ENCODE measurements at regions not wholly inside any gene's neighbourhood (a gene's known extent, or its start where the extent isn't known, plus 50 kb on each side); places are given as distances from the start of the nearest gene placed in this dataset.

GRCh38 chr9:107620801-107621200 is 131.2 kb upstream of the KLF4 start:
- H3K27me3 ChIP-seq (ENCODE audit: control insufficient read depth in 2 of 2, insufficient read depth in 1 of 2, low read length in 1 of 2), result no peaks in the 10 kb centered on the region
- no peaks in the 10 kb centered on the region for H3K9me3 ChIP-seq (ENCODE audit: control insufficient read depth in 2 of 2, insufficient read depth in 1 of 2, low read length in 1 of 2)
- H3K4me3 ChIP-seq (ENCODE audit: low read length in 2 of 2), result no peak overlapping the region
- no peaks in the 10 kb centered on the region for H3K4me1 ChIP-seq (ENCODE audit: control insufficient read depth in 2 of 2, insufficient read depth in 2 of 2, low read length in 2 of 2)
- no peaks in the 10 kb centered on the region for H3K36me3 ChIP-seq (ENCODE audit: control insufficient read depth in 2 of 2, insufficient read depth in 2 of 2, low read length in 1 of 2)
- 75% methylated on average over 7 of the region's 7 CpGs for WGBS
- no peak for DNase-seq (ENCODE audit: low read depth in 6 of 9, low spot score in 9 of 9)
- no peak overlapping the region for H3K27ac ChIP-seq (ENCODE audit: low read depth in 1 of 2, low read length in 1 of 2)

GRCh38 chr9:107620236-107620635 is 130.7 kb upstream of the KLF4 start:
- no peak for DNase-seq (ENCODE audit: low read depth in 6 of 9, low spot score in 9 of 9)
- Histone ChIP-seq H3K27ac (ENCODE audit: low read depth in 1 of 2, low read length in 1 of 2) (no peak overlapping the region), H3K4me1 (ENCODE audit: control insufficient read depth in 2 of 2, insufficient read depth in 2 of 2, low read length in 2 of 2) (no peaks in the 10 kb centered on the region), H3K9me3 (ENCODE audit: control insufficient read depth in 2 of 2, insufficient read depth in 1 of 2, low read length in 1 of 2) (no peaks in the 10 kb centered on the region), H3K4me3 (ENCODE audit: low read length in 2 of 2) (no peak overlapping the region), H3K27me3 (ENCODE audit: control insufficient read depth in 2 of 2, insufficient read depth in 1 of 2, low read length in 1 of 2) (no peaks in the 10 kb centered on the region), H3K36me3 (ENCODE audit: control insufficient read depth in 2 of 2, insufficient read depth in 2 of 2, low read length in 1 of 2) (no peaks in the 10 kb centered on the region)
- WGBS, result 97% methylated on average over 6 of the region's 6 CpGs

GRCh38 chr9:107615321-107615720 is 125.8 kb upstream of the KLF4 start:
- 96% methylated on average over 1 of the region's 1 CpG for WGBS
- no peaks in the 10 kb centered on the region for H3K36me3 ChIP-seq (ENCODE audit: control insufficient read depth in 2 of 2, insufficient read depth in 2 of 2, low read length in 1 of 2)
- H3K4me1 ChIP-seq (ENCODE audit: control insufficient read depth in 2 of 2, insufficient read depth in 2 of 2, low read length in 2 of 2), result no peaks in the 10 kb centered on the region
- H3K4me3 ChIP-seq (ENCODE audit: low read length in 2 of 2), result no peak overlapping the region
- H3K9me3 ChIP-seq (ENCODE audit: control insufficient read depth in 2 of 2, insufficient read depth in 1 of 2, low read length in 1 of 2), result no peaks in the 10 kb centered on the region
- no peaks in the 10 kb centered on the region for H3K27me3 ChIP-seq (ENCODE audit: control insufficient read depth in 2 of 2, insufficient read depth in 1 of 2, low read length in 1 of 2)
- H3K27ac ChIP-seq (ENCODE audit: low read depth in 1 of 2, low read length in 1 of 2), result no peak overlapping the region
- DNase-seq (ENCODE audit: low read depth in 6 of 9, low spot score in 9 of 9), result no peak

- no peak for DNase-seq (ENCODE audit: low read depth in 6 of 9, low spot score in 9 of 9)
- Histone ChIP-seq H3K27ac (ENCODE audit: low read depth in 1 of 2, low read length in 1 of 2) (no peak overlapping the region), H3K27me3 (ENCODE audit: control insufficient read depth in 2 of 2, insufficient read depth in 1 of 2, low read length in 1 of 2) (no peaks in the 10 kb centered on the region), H3K9me3 (ENCODE audit: control insufficient read depth in 2 of 2, insufficient read depth in 1 of 2, low read length in 1 of 2) (no peaks in the 10 kb centered on the region), H3K4me3 (ENCODE audit: low read length in 2 of 2) (no peak overlapping the region), H3K4me1 (ENCODE audit: control insufficient read depth in 2 of 2, insufficient read depth in 2 of 2, low read length in 2 of 2) (no peaks in the 10 kb centered on the region), H3K36me3 (ENCODE audit: control insufficient read depth in 2 of 2, insufficient read depth in 2 of 2, low read length in 1 of 2) (no peaks in the 10 kb centered on the region)
- 97% methylated on average over 5 of the region's 5 CpGs for WGBS
Observed at GRCh38 chr9:107614765-107615164, 125.2 kb upstream of the KLF4 start.

- no peaks in the 10 kb centered on the region for H3K9me3 ChIP-seq (ENCODE audit: control insufficient read depth in 2 of 2, insufficient read depth in 1 of 2, low read length in 1 of 2)
- no peak overlapping the region for H3K27ac ChIP-seq (ENCODE audit: low read depth in 1 of 2, low read length in 1 of 2)
- WGBS, result 98% methylated on average over 1 of the region's 1 CpG
- no peaks in the 10 kb centered on the region for H3K4me1 ChIP-seq (ENCODE audit: control insufficient read depth in 2 of 2, insufficient read depth in 2 of 2, low read length in 2 of 2)
- no peak for DNase-seq (ENCODE audit: low read depth in 6 of 9, low spot score in 9 of 9)
- H3K4me3 ChIP-seq (ENCODE audit: low read length in 2 of 2), result no peak overlapping the region
- H3K36me3 ChIP-seq (ENCODE audit: control insufficient read depth in 2 of 2, insufficient read depth in 2 of 2, low read length in 1 of 2), result no peaks in the 10 kb centered on the region
- no peaks in the 10 kb centered on the region for H3K27me3 ChIP-seq (ENCODE audit: control insufficient read depth in 2 of 2, insufficient read depth in 1 of 2, low read length in 1 of 2)
Observed at GRCh38 chr9:107613321-107613720, 123.8 kb upstream of the KLF4 start.

GRCh38 chr9:107612136-107612535 is 122.6 kb upstream of the KLF4 start:
- H3K27ac ChIP-seq (ENCODE audit: low read depth in 1 of 2, low read length in 1 of 2), result no peak overlapping the region
- no peaks in the 10 kb centered on the region for H3K9me3 ChIP-seq (ENCODE audit: control insufficient read depth in 2 of 2, insufficient read depth in 1 of 2, low read length in 1 of 2)
- no peaks in the 10 kb centered on the region for H3K27me3 ChIP-seq (ENCODE audit: control insufficient read depth in 2 of 2, insufficient read depth in 1 of 2, low read length in 1 of 2)
- H3K36me3 ChIP-seq (ENCODE audit: control insufficient read depth in 2 of 2, insufficient read depth in 2 of 2, low read length in 1 of 2), result no peaks in the 10 kb centered on the region
- WGBS, result 84% methylated on average over 5 of the region's 5 CpGs
- DNase-seq (ENCODE audit: low read depth in 6 of 9, low spot score in 9 of 9), result peak in 1 of 9 donors; percentile 10
- no peaks in the 10 kb centered on the region for H3K4me1 ChIP-seq (ENCODE audit: control insufficient read depth in 2 of 2, insufficient read depth in 2 of 2, low read length in 2 of 2)
- no peak overlapping the region for H3K4me3 ChIP-seq (ENCODE audit: low read length in 2 of 2)

- no peaks in the 10 kb centered on the region for H3K36me3 ChIP-seq (ENCODE audit: control insufficient read depth in 2 of 2, insufficient read depth in 2 of 2, low read length in 1 of 2)
- no peak overlapping the region for H3K4me3 ChIP-seq (ENCODE audit: low read length in 2 of 2)
- 96% methylated on average over 2 of the region's 2 CpGs for WGBS
- no peaks in the 10 kb centered on the region for H3K27me3 ChIP-seq (ENCODE audit: control insufficient read depth in 2 of 2, insufficient read depth in 1 of 2, low read length in 1 of 2)
- no peak for DNase-seq (ENCODE audit: low read depth in 6 of 9, low spot score in 9 of 9)
- no peaks in the 10 kb centered on the region for H3K9me3 ChIP-seq (ENCODE audit: control insufficient read depth in 2 of 2, insufficient read depth in 1 of 2, low read length in 1 of 2)
- no peaks in the 10 kb centered on the region for H3K4me1 ChIP-seq (ENCODE audit: control insufficient read depth in 2 of 2, insufficient read depth in 2 of 2, low read length in 2 of 2)
- H3K27ac ChIP-seq (ENCODE audit: low read depth in 1 of 2, low read length in 1 of 2), result no peak overlapping the region
Observed at GRCh38 chr9:107609547-107609946, 120.0 kb upstream of the KLF4 start.

GRCh38 chr9:107606149-107606790 is 116.7 kb upstream of the KLF4 start:
- H3K27ac ChIP-seq (ENCODE audit: low read depth in 1 of 2, low read length in 1 of 2), result no peak overlapping the region
- WGBS, result 96% methylated on average over 8 of the region's 8 CpGs
- no peaks in the 10 kb centered on the region for H3K27me3 ChIP-seq (ENCODE audit: control insufficient read depth in 2 of 2, insufficient read depth in 1 of 2, low read length in 1 of 2)
- no peak for DNase-seq (ENCODE audit: low read depth in 6 of 9, low spot score in 9 of 9)
- H3K4me1 ChIP-seq (ENCODE audit: control insufficient read depth in 2 of 2, insufficient read depth in 2 of 2, low read length in 2 of 2), result no peaks in the 10 kb centered on the region
- H3K4me3 ChIP-seq (ENCODE audit: low read length in 2 of 2), result no peak overlapping the region
- H3K36me3 ChIP-seq (ENCODE audit: control insufficient read depth in 2 of 2, insufficient read depth in 2 of 2, low read length in 1 of 2), result no peaks in the 10 kb centered on the region
- no peaks in the 10 kb centered on the region for H3K9me3 ChIP-seq (ENCODE audit: control insufficient read depth in 2 of 2, insufficient read depth in 1 of 2, low read length in 1 of 2)

- 90% methylated on average over 4 of the region's 4 CpGs for WGBS
- H3K36me3 ChIP-seq (ENCODE audit: control insufficient read depth in 2 of 2, insufficient read depth in 2 of 2, low read length in 1 of 2), result no peaks in the 10 kb centered on the region
- no peak overlapping the region for H3K27ac ChIP-seq (ENCODE audit: low read depth in 1 of 2, low read length in 1 of 2)
- H3K4me1 ChIP-seq (ENCODE audit: control insufficient read depth in 2 of 2, insufficient read depth in 2 of 2, low read length in 2 of 2), result no peaks in the 10 kb centered on the region
- H3K4me3 ChIP-seq (ENCODE audit: low read length in 2 of 2), result no peak overlapping the region
- H3K27me3 ChIP-seq (ENCODE audit: control insufficient read depth in 2 of 2, insufficient read depth in 1 of 2, low read length in 1 of 2), result no peaks in the 10 kb centered on the region
- H3K9me3 ChIP-seq (ENCODE audit: control insufficient read depth in 2 of 2, insufficient read depth in 1 of 2, low read length in 1 of 2), result no peaks in the 10 kb centered on the region
- no peak for DNase-seq (ENCODE audit: low read depth in 6 of 9, low spot score in 9 of 9)
Observed at GRCh38 chr9:107605041-107605440, 115.5 kb upstream of the KLF4 start.

- H3K36me3 ChIP-seq (ENCODE audit: control insufficient read depth in 2 of 2, insufficient read depth in 2 of 2, low read length in 1 of 2), result no peaks in the 10 kb centered on the region
- no peaks in the 10 kb centered on the region for H3K4me1 ChIP-seq (ENCODE audit: control insufficient read depth in 2 of 2, insufficient read depth in 2 of 2, low read length in 2 of 2)
- H3K4me3 ChIP-seq (ENCODE audit: low read length in 2 of 2), result no peak overlapping the region
- no peak overlapping the region for H3K27ac ChIP-seq (ENCODE audit: low read depth in 1 of 2, low read length in 1 of 2)
- WGBS, result 83% methylated on average over 4 of the region's 4 CpGs
- no peak for DNase-seq (ENCODE audit: low read depth in 6 of 9, low spot score in 9 of 9)
- no peaks in the 10 kb centered on the region for H3K27me3 ChIP-seq (ENCODE audit: control insufficient read depth in 2 of 2, insufficient read depth in 1 of 2, low read length in 1 of 2)
- no peaks in the 10 kb centered on the region for H3K9me3 ChIP-seq (ENCODE audit: control insufficient read depth in 2 of 2, insufficient read depth in 1 of 2, low read length in 1 of 2)
Observed at GRCh38 chr9:107603281-107603680, 113.7 kb upstream of the KLF4 start.
